ENCODE measurements at regions not wholly inside any gene's neighbourhood (a gene's known extent, or its start where the extent isn't known, plus 50 kb on each side); places are given as distances from the start of the nearest gene placed in this dataset.

DNA sequence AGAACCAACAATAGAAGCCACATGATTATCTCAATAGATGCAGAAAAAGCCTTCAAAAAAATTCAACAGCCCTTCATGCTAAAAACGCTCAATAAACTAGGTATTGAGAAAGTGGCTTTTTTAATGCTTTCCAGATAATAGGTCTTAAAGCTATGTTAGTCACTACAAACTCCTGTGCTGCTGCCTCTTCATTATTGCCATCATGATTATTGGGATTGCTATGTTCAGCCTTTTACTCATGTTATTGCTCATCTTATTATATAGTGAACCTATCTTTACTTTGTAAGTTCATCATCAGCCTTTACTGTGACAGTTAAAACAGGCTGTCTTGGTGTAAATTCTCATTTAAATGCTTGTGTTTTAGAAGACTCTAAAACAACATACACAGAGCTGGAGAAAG lies 1557.2 kb upstream of the ZEB2 start:
- DNase-seq: no peak
- no CpG with 5 or more reads among the region's 1 CpG for WGBS
- no peak overlapping the region for H3K27ac ChIP-seq (ENCODE audit: low read length, poor library complexity, severe bottlenecking)
- H2BK5ac ChIP-seq (ENCODE audit: low read depth, low read length, poor library complexity, severe bottlenecking): no peak overlapping the region
- H2BK15ac ChIP-seq (ENCODE audit: low read depth, poor library complexity, severe bottlenecking): no peak overlapping the region
- no peak overlapping the region for H2AFZ ChIP-seq (ENCODE audit: low read depth, low read length)
- no peak overlapping the region for H3K4me3 ChIP-seq (ENCODE audit: insufficient read depth in 1 of 2, low read depth in 1 of 2, low read length in 2 of 2)
- no peak overlapping the region for H3K4me2 ChIP-seq (ENCODE audit: low read length, poor library complexity, severe bottlenecking)
- no peaks in the 10 kb centered on the region for H3K4me1 ChIP-seq (ENCODE audit: control insufficient read depth, insufficient read depth, low read depth, low read length)
- H3K14ac ChIP-seq (ENCODE audit: low read length in 2 of 2): no peak overlapping the region
- H3K4ac ChIP-seq (ENCODE audit: low read depth in 1 of 2, low read length in 2 of 2): no peak overlapping the region
- no peaks in the 10 kb centered on the region for H3K36me3 ChIP-seq (ENCODE audit: control insufficient read depth in 1 of 2, insufficient read depth in 2 of 2, low read depth in 1 of 2, low read length in 2 of 2)
- no peak overlapping the region for H3K18ac ChIP-seq (ENCODE audit: low read depth in 1 of 2, low read length in 2 of 2)
- H3K27me3 ChIP-seq (ENCODE audit: control insufficient read depth in 1 of 2, insufficient read depth in 1 of 2, low read length in 2 of 2): no peaks in the 10 kb centered on the region
- H2BK12ac ChIP-seq (ENCODE audit: low read length in 2 of 2): no peak overlapping the region
- H3K9me3 ChIP-seq (ENCODE audit: control insufficient read depth, low read length): peaks cover 5% of the 10 kb centered on the region
- H2AK5ac ChIP-seq (ENCODE audit: low read length, severe bottlenecking): no peak overlapping the region
- H4K8ac ChIP-seq (ENCODE audit: low read length): no peak overlapping the region
- H3K79me1 ChIP-seq (replicated peaks; ENCODE audit: low read length, poor library complexity, severe bottlenecking): no peaks in the 10 kb centered on the region
- H2BK120ac ChIP-seq (ENCODE audit: low read depth, low read length): no peak overlapping the region
- no peak overlapping the region for H3K9ac ChIP-seq (ENCODE audit: low read length)
- no peak overlapping the region for H3K23ac ChIP-seq (ENCODE audit: low read length in 2 of 2)
- H4K91ac ChIP-seq (ENCODE audit: low read length): no peak overlapping the region

DNA sequence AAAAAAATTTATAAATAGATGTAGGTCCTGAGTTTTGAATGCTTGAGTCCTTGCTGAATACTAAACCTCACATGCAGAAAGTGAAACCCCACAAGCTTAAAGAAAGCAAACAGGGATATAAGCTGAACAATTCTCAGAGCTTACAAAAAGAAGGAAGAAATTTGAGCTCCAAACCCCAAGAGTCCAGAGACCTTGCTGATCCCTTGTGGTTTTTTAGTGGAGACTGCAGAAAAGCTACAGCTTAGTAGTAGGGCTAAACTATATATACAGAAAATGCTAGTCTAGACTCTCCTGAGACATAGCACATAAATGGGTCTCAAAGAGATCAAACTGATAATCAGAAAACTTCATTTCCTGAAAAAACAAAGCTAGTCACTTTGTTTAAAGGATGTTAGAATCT lies 1548.1 kb upstream of the ZEB2 start:
- Histone ChIP-seq H3K18ac (ENCODE audit: low read depth in 1 of 2, low read length in 2 of 2) (no peak overlapping the region), H3K4me2 (ENCODE audit: low read length, poor library complexity, severe bottlenecking) (no peak overlapping the region), H3K23ac (ENCODE audit: low read length in 2 of 2) (no peak overlapping the region), H3K79me1 (replicated peaks; ENCODE audit: low read length, poor library complexity, severe bottlenecking) (no peaks in the 10 kb centered on the region), H3K4ac (ENCODE audit: low read depth in 1 of 2, low read length in 2 of 2) (no peak overlapping the region), H3K14ac (ENCODE audit: low read length in 2 of 2) (no peak overlapping the region), H3K27ac (ENCODE audit: low read length, poor library complexity, severe bottlenecking) (no peak overlapping the region), H3K4me3 (ENCODE audit: insufficient read depth in 1 of 2, low read depth in 1 of 2, low read length in 2 of 2) (no peak overlapping the region), H3K27me3 (ENCODE audit: control insufficient read depth in 1 of 2, insufficient read depth in 1 of 2, low read length in 2 of 2) (no peaks in the 10 kb centered on the region), H4K8ac (ENCODE audit: low read length) (no peak overlapping the region), H2BK5ac (ENCODE audit: low read depth, low read length, poor library complexity, severe bottlenecking) (no peak overlapping the region), H2BK120ac (ENCODE audit: low read depth, low read length) (no peak overlapping the region), H2AFZ (ENCODE audit: low read depth, low read length) (no peak overlapping the region), H3K36me3 (ENCODE audit: control insufficient read depth in 1 of 2, insufficient read depth in 2 of 2, low read depth in 1 of 2, low read length in 2 of 2) (no peaks in the 10 kb centered on the region), H3K9me3 (ENCODE audit: control insufficient read depth, low read length) (peaks cover 39% of the 10 kb centered on the region), H2AK5ac (ENCODE audit: low read length, severe bottlenecking) (no peak overlapping the region), H2BK12ac (ENCODE audit: low read length in 2 of 2) (no peak overlapping the region), H2BK15ac (ENCODE audit: low read depth, poor library complexity, severe bottlenecking) (no peak overlapping the region), H3K4me1 (ENCODE audit: control insufficient read depth, insufficient read depth, low read depth, low read length) (no peaks in the 10 kb centered on the region), H4K91ac (ENCODE audit: low read length) (no peak overlapping the region), H3K9ac (ENCODE audit: low read length) (no peak overlapping the region)
- peak; percentile 5 for DNase-seq

DNA sequence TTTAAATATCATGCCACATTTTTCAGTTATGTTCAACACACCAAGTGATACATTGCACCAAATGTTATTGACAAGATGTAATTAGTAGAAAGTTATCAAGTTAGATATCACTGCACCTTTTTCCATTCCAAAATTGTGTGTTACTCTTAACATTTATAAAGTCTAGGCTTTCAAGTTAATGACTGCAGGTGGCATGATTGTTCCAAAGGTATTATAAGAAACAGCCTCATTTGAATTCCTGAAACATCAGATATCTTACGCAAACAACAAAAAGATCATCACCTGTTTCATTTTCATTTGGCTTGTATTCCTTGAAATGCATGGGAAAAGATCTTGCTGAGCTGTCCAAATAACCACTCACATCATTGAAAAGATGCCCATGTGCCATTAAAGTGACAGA lies 1528.2 kb upstream of the ZEB2 start:
- Histone ChIP-seq H3K4me1 (ENCODE audit: control insufficient read depth, insufficient read depth, low read depth, low read length) (no peaks in the 10 kb centered on the region), H2BK120ac (ENCODE audit: low read depth, low read length) (no peak overlapping the region)
- no CpG with 5 or more reads among the region's 1 CpG for WGBS

DNA sequence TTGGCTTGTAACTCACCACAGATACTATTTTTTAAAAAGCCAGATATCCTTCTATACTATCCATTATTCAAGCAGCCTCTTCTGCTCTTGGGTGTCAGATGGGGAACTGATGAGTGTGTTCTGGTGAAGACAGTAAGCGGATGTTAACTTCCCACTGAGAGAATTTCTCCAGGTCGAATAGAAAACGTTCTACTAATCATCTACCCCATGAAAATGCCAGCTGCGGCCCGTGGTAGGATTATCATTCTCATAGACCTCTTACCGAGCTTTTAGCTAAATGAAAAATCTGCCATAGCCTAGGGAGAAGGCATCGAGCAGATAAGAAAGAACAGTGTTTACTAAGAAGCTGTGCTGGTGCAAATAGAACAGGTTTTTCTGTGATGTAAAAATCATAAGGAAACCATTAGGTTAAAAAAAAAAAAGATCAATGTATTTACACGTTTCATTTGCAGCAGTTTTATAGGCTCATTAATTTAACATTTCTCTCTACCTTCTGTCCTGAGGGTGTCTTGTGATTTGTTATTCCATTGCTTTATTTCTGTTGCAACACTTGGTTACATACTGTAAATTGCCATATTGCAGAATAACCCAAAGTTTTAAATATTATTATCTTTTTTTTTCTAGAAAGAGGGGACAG lies 1521.5 kb upstream of the ZEB2 start:
- H2BK15ac ChIP-seq (ENCODE audit: low read depth, poor library complexity, severe bottlenecking): no peak overlapping the region
- H3K4me1 ChIP-seq (ENCODE audit: control insufficient read depth, insufficient read depth, low read depth, low read length): no peaks in the 10 kb centered on the region
- H2BK12ac ChIP-seq (ENCODE audit: low read length in 2 of 2): no peak overlapping the region
- H3K36me3 ChIP-seq (ENCODE audit: control insufficient read depth in 1 of 2, insufficient read depth in 2 of 2, low read depth in 1 of 2, low read length in 2 of 2): no peaks in the 10 kb centered on the region
- H2AK5ac ChIP-seq (ENCODE audit: low read length, severe bottlenecking): no peak overlapping the region
- DNase-seq: no peak
- H3K9me3 ChIP-seq (ENCODE audit: control insufficient read depth, low read length): no peaks in the 10 kb centered on the region
- no peak overlapping the region for H3K27ac ChIP-seq (ENCODE audit: low read length, poor library complexity, severe bottlenecking)
- H3K27me3 ChIP-seq (ENCODE audit: control insufficient read depth in 1 of 2, insufficient read depth in 1 of 2, low read length in 2 of 2): no peaks in the 10 kb centered on the region
- H3K14ac ChIP-seq (ENCODE audit: low read length in 2 of 2): no peak overlapping the region
- H3K4me3 ChIP-seq (ENCODE audit: insufficient read depth in 1 of 2, low read depth in 1 of 2, low read length in 2 of 2): no peak overlapping the region
- 90% methylated on average over 4 of the region's 8 CpGs for WGBS
- no peak overlapping the region for H4K91ac ChIP-seq (ENCODE audit: low read length)
- no peak overlapping the region for H3K18ac ChIP-seq (ENCODE audit: low read depth in 1 of 2, low read length in 2 of 2)
- no peak overlapping the region for H4K8ac ChIP-seq (ENCODE audit: low read length)
- no peaks in the 10 kb centered on the region for H3K79me1 ChIP-seq (replicated peaks; ENCODE audit: low read length, poor library complexity, severe bottlenecking)
- H3K4me2 ChIP-seq (ENCODE audit: low read length, poor library complexity, severe bottlenecking): no peak overlapping the region
- H3K9ac ChIP-seq (ENCODE audit: low read length): no peak overlapping the region
- H2AFZ ChIP-seq (ENCODE audit: low read depth, low read length): no peak overlapping the region
- no peak overlapping the region for H2BK120ac ChIP-seq (ENCODE audit: low read depth, low read length)
- no peak overlapping the region for H3K23ac ChIP-seq (ENCODE audit: low read length in 2 of 2)
- H3K4ac ChIP-seq (ENCODE audit: low read depth in 1 of 2, low read length in 2 of 2): no peak overlapping the region
- no peak overlapping the region for H2BK5ac ChIP-seq (ENCODE audit: low read depth, low read length, poor library complexity, severe bottlenecking)

More for the DNA sequence above, 1528.2 kb upstream of the ZEB2 start:
- Histone ChIP-seq H4K8ac (ENCODE audit: low read length) (no peak overlapping the region), H2AK5ac (ENCODE audit: low read length, severe bottlenecking) (no peak overlapping the region), H3K27ac (ENCODE audit: low read length, poor library complexity, severe bottlenecking) (no peak overlapping the region), H2AFZ (ENCODE audit: low read depth, low read length) (no peak overlapping the region), H3K27me3 (ENCODE audit: control insufficient read depth in 1 of 2, insufficient read depth in 1 of 2, low read length in 2 of 2) (no peaks in the 10 kb centered on the region), H3K9me3 (ENCODE audit: control insufficient read depth, low read length) (peaks cover 14% of the 10 kb centered on the region), H3K14ac (ENCODE audit: low read length in 2 of 2) (no peak overlapping the region), H3K36me3 (ENCODE audit: control insufficient read depth in 1 of 2, insufficient read depth in 2 of 2, low read depth in 1 of 2, low read length in 2 of 2) (no peaks in the 10 kb centered on the region), H3K4me3 (ENCODE audit: insufficient read depth in 1 of 2, low read depth in 1 of 2, low read length in 2 of 2) (no peak overlapping the region), H3K4me2 (ENCODE audit: low read length, poor library complexity, severe bottlenecking) (no peak overlapping the region), H2BK15ac (ENCODE audit: low read depth, poor library complexity, severe bottlenecking) (no peak overlapping the region), H3K23ac (ENCODE audit: low read length in 2 of 2) (no peak overlapping the region), H2BK12ac (ENCODE audit: low read length in 2 of 2) (no peak overlapping the region), H3K9ac (ENCODE audit: low read length) (no peak overlapping the region), H3K79me1 (replicated peaks; ENCODE audit: low read length, poor library complexity, severe bottlenecking) (no peaks in the 10 kb centered on the region), H2BK5ac (ENCODE audit: low read depth, low read length, poor library complexity, severe bottlenecking) (no peak overlapping the region), H3K4ac (ENCODE audit: low read depth in 1 of 2, low read length in 2 of 2) (no peak overlapping the region), H3K18ac (ENCODE audit: low read depth in 1 of 2, low read length in 2 of 2) (no peak overlapping the region), H4K91ac (ENCODE audit: low read length) (no peak overlapping the region)
- DNase-seq: no peak
